Stimulated activated naive CD8-positive, alpha-beta T cell treated with anti-CD3 and anti-CD28 coated beads, Interleukin-15, Interleukin-2, amounts not matched to agents 100 ng/mL and 50 ng/mL, for 24 hours (primary cell): ENCODE measurements at regions not wholly inside any gene's neighbourhood (a gene's known extent, or its start where the extent isn't known, plus 50 kb on each side); places are given as distances from the start of the nearest gene placed in this dataset.
"Not testable (repeated sequence)": the region's sequence is repeated elsewhere in the genome, so short reads cannot be mapped to it uniquely, and the experiment has no call there.

Experiments
- H3K27ac Mint-ChIP-seq: one replicate; pipeline ENCODE4 v1.8.0; 2021; ENCODE audit warnings: mild to moderate bottlenecking, mixed read lengths
- H3K27me3 Mint-ChIP-seq: one replicate; pipeline ENCODE4 v1.8.0; 2021; ENCODE audit warnings: mixed read lengths
- H3K36me3 Mint-ChIP-seq: one replicate; pipeline ENCODE4 v1.8.0; 2021; ENCODE audit warnings: low read depth, mixed read lengths
- H3K4me1 Mint-ChIP-seq: one replicate; pipeline ENCODE4 v1.8.0; 2021; ENCODE audit warnings: low read depth, mixed read lengths
- H3K4me3 Mint-ChIP-seq: one replicate; pipeline ENCODE4 v1.8.0; 2021; ENCODE audit warnings: mild to moderate bottlenecking, mixed read lengths
- H3K9me3 Mint-ChIP-seq: one replicate; pipeline ENCODE4 v1.8.0; 2021; ENCODE audit warnings: mixed read lengths

DNA sequence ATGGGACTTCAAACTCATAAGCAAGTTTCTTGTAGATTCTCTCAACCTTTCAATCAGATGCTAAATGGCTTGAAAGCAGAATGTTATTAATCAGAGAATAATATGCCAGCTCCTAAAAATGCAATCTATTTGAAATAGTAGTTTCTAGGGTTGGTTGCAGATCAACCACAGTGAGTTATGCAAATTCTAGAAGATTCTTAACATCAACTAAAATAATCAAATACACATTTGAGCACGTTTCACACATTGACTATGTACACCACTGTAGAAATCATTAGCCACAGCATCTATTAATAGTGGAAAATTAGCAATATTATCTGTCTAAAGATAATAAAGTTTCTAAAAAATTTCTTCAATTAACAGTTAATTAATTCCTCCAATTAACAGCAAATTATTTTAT, 141.9 kb upstream of the GJE1 start:
- H3K27ac Mint-ChIP-seq, result no peak overlapping the region
- H3K4me1 Mint-ChIP-seq, result no peaks in the 10 kb centered on the region

DNA sequence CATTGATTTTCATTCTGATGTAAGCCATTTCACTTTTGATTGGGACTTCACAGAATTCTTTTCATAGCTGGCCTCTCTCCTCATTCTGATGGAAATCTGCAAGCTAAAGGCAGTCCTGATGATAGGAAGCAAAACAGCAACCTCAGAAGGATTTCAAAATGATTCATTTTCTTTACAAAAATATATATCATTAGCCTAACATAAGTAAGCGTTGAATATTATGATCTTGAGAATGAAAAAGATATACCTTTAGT, 143.1 kb upstream of the GJE1 start:
- H3K4me3 Mint-ChIP-seq, result no peak overlapping the region
- peaks cover 7% of the 10 kb centered on the region for H3K9me3 Mint-ChIP-seq
- H3K36me3 Mint-ChIP-seq, result no peaks in the 10 kb centered on the region
- no peaks in the 10 kb centered on the region for H3K4me1 Mint-ChIP-seq
- H3K27me3 Mint-ChIP-seq, result no peaks in the 10 kb centered on the region
- no peak overlapping the region for H3K27ac Mint-ChIP-seq

More for the DNA sequence above, 141.9 kb upstream of the GJE1 start:
- Mint-ChIP-seq H3K9me3 (peaks cover 12% of the 10 kb centered on the region), H3K36me3 (no peaks in the 10 kb centered on the region), H3K27me3 (no peaks in the 10 kb centered on the region), H3K4me3 (no peak overlapping the region)

DNA sequence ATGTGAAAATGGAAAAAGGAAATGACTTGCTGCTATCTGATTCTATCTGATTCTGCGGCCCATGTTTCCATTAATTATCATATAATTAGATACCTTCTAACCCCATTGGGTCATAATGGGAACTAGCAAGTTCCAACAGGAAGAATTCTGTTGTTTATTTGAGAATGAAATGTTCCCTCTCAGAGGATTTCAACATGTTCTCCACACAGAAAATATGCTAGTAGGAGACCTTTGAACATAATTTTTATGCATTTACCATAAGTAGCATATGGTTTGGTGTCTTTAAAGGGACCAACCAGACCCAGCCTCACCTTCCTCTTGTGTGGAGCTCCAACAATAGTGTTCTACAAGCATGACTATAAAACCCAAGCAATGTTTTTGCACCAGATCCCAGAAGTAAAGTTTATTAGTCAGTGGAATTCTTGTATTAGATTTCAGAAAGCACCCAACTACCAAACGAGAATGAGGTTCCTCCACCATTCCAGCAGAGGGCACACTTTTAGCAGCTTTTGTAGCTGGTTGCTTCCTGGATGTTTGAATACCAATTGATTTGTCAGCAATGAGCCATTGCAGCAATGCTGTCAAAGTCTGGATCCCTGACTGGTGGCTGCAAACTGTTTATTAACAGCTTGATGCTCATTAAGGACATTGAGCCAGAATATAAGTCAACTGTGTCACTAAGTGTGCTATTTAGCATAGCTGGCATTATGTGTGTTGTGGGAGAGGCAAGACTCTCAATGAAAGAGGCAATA, 143.6 kb upstream of the GJE1 start:
- Mint-ChIP-seq H3K27me3 (no peaks in the 10 kb centered on the region), H3K27ac (no peak overlapping the region), H3K9me3 (peaks cover 5% of the 10 kb centered on the region), H3K36me3 (no peaks in the 10 kb centered on the region), H3K4me1 (no peaks in the 10 kb centered on the region), H3K4me3 (no peak overlapping the region)

DNA sequence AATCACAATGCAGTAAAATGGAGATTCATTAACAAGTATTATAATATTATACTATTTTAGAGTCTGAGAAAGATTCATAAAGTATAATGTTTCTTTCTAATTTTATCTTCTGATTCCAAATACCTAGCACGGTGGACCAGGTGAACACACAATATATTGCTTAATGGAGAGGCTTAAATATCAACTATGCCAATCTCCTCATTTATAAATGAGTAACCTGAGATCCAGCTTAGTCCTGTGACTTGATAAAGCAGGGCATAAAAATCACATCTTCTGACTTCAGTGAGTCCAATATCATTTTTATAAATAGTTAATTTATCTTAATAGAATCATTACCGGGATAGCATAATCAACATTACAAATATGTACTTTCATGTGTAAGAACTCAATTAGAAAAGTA, 144.4 kb upstream of the GJE1 start:
- Mint-ChIP-seq H3K4me1 (peaks cover 2% of the 10 kb centered on the region), H3K9me3 (no peaks in the 10 kb centered on the region), H3K36me3 (no peaks in the 10 kb centered on the region), H3K27me3 (no peaks in the 10 kb centered on the region), H3K4me3 (no peak overlapping the region), H3K27ac (no peak overlapping the region)

DNA sequence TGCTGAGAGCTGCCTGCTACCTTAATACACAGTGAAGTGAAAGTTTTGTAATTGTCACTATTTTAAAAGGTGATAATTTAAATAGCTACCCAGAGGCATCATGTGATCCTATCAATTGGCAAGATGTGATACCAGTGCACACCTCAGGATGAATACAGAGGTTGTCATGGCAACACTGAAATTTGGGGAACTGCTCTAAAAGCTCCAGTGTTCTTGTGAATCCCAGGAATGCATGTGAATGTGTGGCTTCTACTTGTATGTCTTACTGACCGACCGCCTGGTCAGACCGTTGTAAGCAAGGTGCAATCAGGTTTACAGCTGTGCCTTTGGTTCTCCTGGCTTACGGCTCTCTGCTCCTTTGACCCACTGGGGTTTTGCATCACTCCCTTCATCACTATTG, 146.3 kb upstream of the GJE1 start:
- Mint-ChIP-seq H3K27me3 (no peaks in the 10 kb centered on the region), H3K27ac (no peak overlapping the region), H3K4me1 (peaks cover 8% of the 10 kb centered on the region), H3K36me3 (no peaks in the 10 kb centered on the region), H3K9me3 (no peaks in the 10 kb centered on the region), H3K4me3 (no peak overlapping the region)

DNA sequence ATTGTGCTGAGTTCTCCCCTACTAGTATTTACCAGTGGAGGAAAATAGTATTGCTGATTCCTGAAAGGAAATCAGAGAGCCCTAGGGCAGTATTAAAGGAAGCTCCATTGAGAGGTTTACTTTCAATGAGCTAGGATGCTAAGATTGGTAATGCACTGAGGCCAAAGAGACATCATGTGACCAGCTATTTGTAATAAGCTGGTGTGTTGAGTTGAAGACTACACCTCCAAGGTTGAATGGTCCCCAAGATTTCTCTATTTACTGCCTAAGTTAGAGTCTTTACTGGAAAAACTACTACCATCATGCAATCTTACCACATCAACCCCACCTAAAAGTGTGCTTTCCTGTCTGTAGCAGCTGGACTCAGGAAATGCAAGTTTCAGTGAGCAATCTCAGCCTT, 151.5 kb upstream of the GJE1 start:
- Mint-ChIP-seq H3K36me3 (no peaks in the 10 kb centered on the region), H3K27ac (no peak overlapping the region), H3K9me3 (no peaks in the 10 kb centered on the region), H3K4me1 (peaks cover 8% of the 10 kb centered on the region), H3K27me3 (no peaks in the 10 kb centered on the region), H3K4me3 (no peak overlapping the region)

DNA sequence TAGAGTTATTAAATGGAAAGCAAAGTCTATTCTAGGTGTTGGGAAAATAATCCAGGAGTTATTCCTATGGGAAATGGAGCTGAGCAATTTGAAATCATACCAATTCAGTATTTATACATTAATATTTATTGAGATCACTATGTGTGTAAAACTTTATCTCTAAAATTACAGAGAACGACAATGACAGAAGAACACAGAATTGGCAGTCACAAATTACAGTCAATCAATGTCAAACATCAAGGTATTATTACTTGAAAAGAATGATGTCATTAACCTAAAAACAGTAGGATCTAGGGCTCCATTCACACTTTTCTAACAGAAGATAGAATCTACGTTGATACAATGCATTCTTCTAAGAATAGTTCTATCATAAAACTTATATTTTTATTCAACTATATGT, 154.9 kb upstream of the GJE1 start:
- Mint-ChIP-seq H3K4me1 (peaks cover 1% of the 10 kb centered on the region), H3K9me3 (no peaks in the 10 kb centered on the region), H3K27me3 (no peaks in the 10 kb centered on the region), H3K36me3 (no peaks in the 10 kb centered on the region), H3K4me3 (no peak overlapping the region), H3K27ac (no peak overlapping the region)

DNA sequence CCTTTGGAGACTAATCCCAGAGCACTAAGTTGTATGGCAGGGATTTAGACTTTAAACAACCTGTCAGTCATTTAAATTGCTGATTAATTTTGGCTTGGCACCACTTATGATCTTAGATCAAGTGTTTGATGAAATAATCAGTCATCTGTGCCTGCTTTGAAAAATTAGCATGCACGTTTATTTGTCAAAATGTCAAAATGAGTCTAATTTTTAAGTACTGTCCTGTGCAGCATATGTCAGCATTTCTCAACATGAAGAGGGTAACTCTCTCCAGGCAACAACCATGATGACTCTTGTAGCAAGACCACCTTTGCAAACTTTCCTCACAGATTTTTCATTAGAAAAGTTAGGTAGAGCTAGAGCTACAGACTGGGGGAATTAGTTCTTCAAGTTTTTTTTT, 155.7 kb upstream of the GJE1 start:
- no peaks in the 10 kb centered on the region for H3K36me3 Mint-ChIP-seq
- H3K9me3 Mint-ChIP-seq, result no peaks in the 10 kb centered on the region
- no peak overlapping the region for H3K27ac Mint-ChIP-seq
- H3K4me1 Mint-ChIP-seq, result no peaks in the 10 kb centered on the region
- H3K27me3 Mint-ChIP-seq, result no peaks in the 10 kb centered on the region
- H3K4me3 Mint-ChIP-seq, result no peak overlapping the region

DNA sequence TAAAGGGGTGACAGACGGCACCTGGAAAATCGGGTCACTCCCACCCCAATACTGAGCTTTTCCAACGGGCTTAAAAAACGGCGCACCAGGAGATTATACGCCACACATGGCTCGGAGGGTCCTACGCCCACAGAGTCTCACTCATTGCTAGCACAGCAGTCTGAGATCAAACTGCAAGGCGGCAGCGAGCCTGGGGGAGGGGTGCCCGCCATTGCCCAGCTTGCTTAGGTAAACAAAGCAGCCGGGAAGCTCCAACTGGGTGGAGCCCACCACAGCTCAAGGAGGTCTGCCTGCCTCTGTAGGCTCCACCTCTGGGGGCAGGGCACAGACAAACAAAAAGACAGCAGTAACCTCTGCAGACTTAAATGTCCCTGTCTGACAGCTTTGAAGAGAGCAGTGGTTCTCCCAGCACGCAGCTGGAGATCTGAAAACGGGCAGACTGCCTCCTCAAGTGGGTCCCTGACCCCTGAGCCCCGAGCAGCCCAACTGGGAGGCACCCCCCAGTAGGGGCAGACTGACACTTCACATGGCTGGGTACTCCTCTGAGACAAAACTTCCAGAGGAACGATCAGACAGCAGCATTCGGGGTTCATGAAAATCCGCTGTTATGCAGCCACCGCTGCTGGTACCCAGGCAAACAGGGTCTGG, 162.8 kb upstream of the GJE1 start:
- not testable (repeated sequence) for H3K27me3 Mint-ChIP-seq, H3K27ac Mint-ChIP-seq, H3K4me1 Mint-ChIP-seq, H3K36me3 Mint-ChIP-seq, H3K4me3 Mint-ChIP-seq, H3K9me3 Mint-ChIP-seq

DNA sequence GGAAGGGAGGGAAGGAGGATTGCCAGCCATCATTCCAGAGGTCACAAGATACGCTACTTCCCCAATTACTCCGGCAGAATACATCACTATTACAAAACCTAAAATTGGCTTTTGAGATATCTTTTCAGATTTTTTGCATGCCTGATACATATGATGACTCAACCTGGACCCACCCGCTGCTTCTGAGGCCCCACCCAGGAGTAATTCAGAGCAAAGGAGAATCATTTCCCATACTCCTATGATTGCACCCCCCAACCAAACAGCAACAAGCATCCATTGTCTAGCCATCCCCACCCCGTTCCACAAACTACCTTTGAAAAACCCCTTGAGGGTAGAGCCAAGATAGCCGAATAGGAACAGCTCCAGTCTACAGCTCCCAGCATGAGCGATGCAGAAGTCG, 163.5 kb upstream of the GJE1 start:
- H3K9me3 Mint-ChIP-seq, result no peaks in the 10 kb centered on the region
- H3K27me3 Mint-ChIP-seq, result peaks cover 4% of the 10 kb centered on the region
- H3K36me3 Mint-ChIP-seq, result no peaks in the 10 kb centered on the region
- H3K4me1 Mint-ChIP-seq, result peaks cover 1% of the 10 kb centered on the region
- no peak overlapping the region for H3K27ac Mint-ChIP-seq
- H3K4me3 Mint-ChIP-seq, result no peak overlapping the region

DNA sequence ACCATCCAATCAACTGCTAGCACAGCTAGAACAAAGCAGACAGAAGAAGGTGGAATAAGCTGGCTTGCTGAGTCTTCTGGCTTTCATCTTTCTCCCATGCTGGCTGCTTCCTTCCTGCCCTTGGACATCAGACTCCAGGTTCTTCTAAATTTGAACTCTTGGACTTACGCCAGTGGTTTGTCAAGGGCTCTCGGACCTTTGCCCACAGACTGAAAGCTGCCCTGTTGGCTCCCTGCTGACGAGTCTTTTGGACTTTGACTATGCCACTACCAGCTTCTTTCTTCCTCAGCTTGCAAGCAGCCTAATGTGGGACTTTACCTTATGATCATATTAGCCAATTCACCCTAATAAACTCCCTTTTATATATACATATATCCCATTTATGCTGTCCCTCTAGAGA, 164.1 kb upstream of the GJE1 start:
- H3K36me3 Mint-ChIP-seq, result no peaks in the 10 kb centered on the region
- H3K4me1 Mint-ChIP-seq, result peaks cover 7% of the 10 kb centered on the region
- H3K27ac Mint-ChIP-seq, result no peak overlapping the region
- no peaks in the 10 kb centered on the region for H3K9me3 Mint-ChIP-seq
- no peak overlapping the region for H3K4me3 Mint-ChIP-seq
- peaks cover 4% of the 10 kb centered on the region for H3K27me3 Mint-ChIP-seq

DNA sequence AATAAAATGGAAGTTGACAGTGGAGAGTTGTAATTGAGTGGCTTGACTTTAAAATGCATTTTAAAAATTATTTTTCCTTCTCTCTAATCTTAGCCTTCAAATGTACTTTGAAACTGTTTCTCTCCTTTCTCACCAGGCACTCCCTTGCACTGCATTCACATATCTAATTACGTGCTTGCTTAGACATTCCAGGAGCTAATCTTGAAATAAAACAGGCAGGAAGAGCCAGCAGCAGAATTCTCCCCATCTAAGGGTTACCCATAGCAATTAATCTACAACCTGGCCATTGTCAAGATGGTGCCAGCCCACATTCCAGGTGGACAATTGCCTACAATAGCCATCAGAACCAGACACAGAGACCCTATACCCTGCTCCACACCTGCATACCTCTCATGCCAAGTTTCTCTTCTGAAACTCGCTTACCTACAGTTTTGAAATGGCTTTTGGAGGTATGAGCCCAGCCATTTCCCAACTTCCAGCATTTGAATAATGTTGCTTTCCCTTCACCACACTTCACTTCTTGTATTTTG, 167.6 kb upstream of the GJE1 start:
- Mint-ChIP-seq H3K4me1 (peaks cover 7% of the 10 kb centered on the region), H3K27ac (no peak overlapping the region), H3K36me3 (no peaks in the 10 kb centered on the region), H3K27me3 (peaks cover 4% of the 10 kb centered on the region), H3K4me3 (no peak overlapping the region), H3K9me3 (peaks cover 8% of the 10 kb centered on the region)

DNA sequence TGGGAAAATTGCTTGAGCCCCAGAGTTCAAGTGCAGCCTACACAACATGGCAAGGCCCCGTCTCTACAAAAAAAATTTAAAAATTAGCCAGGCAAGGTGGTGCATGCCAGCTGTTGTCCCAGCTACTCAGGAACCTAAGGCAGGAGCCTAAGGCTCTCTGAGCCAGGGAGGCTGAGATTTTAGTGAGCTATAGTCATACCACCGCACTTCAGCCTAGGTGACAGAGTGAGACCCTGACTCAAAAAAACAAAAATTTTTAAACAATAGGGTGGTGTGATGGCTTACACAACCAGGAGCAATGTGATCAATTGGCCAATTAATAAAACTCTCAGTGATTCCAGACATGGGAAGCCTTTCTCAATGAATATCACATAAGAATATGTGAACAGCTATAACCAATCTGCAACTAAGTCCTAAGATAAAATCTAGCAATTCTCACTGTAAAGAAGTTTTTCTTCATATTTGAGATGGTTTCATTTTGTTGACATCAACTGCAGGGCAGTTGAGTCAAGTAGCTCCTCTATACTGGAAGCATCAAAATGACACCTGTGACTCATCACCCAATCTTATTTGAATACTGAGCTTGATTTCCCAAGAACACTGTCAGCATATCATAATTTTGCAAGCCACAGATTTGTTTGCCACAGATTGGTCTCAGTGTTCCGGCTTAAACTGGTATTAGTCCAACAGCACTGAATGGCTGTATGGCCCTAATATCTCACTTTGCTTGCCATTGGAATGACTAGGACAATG, 169.0 kb upstream of the GJE1 start:
- no peak overlapping the region for H3K27ac Mint-ChIP-seq
- no peaks in the 10 kb centered on the region for H3K36me3 Mint-ChIP-seq
- no peaks in the 10 kb centered on the region for H3K27me3 Mint-ChIP-seq
- no peak overlapping the region for H3K4me3 Mint-ChIP-seq
- H3K9me3 Mint-ChIP-seq, result peaks cover 8% of the 10 kb centered on the region
- peaks cover 7% of the 10 kb centered on the region for H3K4me1 Mint-ChIP-seq

DNA sequence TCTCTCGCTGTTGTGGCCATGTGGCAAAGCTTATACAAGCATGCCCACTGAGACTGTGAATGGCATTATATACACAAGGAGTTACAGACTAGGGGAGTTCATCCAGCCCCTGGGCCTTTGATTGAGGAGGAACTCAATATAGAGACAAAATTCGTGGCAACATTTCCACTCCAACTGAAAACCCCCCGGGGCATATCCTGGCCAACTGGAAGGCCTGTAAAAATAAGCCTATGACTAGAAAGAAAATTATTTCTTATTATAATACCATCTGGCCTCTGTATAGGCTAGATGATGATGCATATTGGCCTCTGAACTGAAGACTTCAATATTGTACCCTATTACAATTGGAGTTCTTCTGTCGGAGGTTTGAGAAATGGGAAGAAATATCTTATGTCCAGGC, 175.5 kb upstream of the GJE1 start:
- no peaks in the 10 kb centered on the region for H3K4me1 Mint-ChIP-seq
- H3K27me3 Mint-ChIP-seq, result no peaks in the 10 kb centered on the region
- H3K9me3 Mint-ChIP-seq, result peaks cover 17% of the 10 kb centered on the region
- H3K4me3 Mint-ChIP-seq, result no peak overlapping the region
- H3K27ac Mint-ChIP-seq, result no peak overlapping the region
- H3K36me3 Mint-ChIP-seq, result no peaks in the 10 kb centered on the region

DNA sequence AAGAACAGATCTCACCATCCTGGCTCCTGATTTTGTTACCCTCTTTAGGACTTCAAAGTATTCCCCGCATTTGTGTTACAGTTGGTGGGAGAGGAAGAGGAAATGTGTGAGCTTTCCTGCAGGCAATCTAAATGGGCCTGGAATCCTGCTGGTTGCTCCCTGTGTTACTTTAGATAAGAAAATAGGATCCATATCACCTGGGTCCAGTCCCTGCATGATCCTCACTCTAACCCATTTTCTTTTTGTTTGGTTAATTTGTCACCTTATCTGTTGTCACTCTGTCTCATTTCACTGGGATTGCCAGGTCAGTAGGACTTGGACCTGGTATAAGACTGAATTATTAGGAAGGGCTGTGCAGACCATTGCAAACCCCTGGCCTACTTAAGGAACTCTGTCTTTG, 175.9 kb upstream of the GJE1 start:
- Mint-ChIP-seq H3K27me3 (no peaks in the 10 kb centered on the region), H3K4me1 (no peaks in the 10 kb centered on the region), H3K4me3 (no peak overlapping the region), H3K9me3 (peaks cover 17% of the 10 kb centered on the region), H3K27ac (no peak overlapping the region), H3K36me3 (no peaks in the 10 kb centered on the region)
